ENCODE measurements at regions not wholly inside any gene's neighbourhood (a gene's known extent, or its start where the extent isn't known, plus 50 kb on each side); places are given as distances from the start of the nearest gene placed in this dataset.
"Not testable (repeated sequence)": the region's sequence is repeated elsewhere in the genome, so short reads cannot be mapped to it uniquely, and the experiment has no call there.

GRCh38 chr6:51001399-51001798 is 182.7 kb downstream of the TFAP2B start:
- no peak for DNase-seq

DNA sequence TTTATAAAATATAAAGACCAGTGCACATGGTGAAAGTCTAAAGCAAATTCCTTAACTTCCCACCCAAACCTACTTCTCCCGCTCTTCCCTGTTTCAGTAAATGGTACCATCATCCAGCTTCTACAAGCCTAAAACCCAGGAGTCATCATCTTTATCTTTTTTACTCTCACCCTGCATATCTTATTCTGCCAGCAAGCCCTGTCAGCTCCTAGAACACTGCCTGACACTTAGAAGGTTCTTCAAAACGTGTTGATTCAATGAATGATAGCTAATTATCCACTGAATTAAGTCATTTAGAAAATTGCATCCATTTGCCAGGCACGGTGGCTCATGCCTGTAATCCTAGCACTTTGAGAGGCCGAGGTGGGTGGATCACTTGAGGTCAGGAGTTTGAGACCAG is 185.7 kb downstream of the TFAP2B start:
- no peak for DNase-seq

GRCh38 chr6:51005779-51006178 is 187.1 kb downstream of the TFAP2B start:
- DNase-seq: no peak

DNA sequence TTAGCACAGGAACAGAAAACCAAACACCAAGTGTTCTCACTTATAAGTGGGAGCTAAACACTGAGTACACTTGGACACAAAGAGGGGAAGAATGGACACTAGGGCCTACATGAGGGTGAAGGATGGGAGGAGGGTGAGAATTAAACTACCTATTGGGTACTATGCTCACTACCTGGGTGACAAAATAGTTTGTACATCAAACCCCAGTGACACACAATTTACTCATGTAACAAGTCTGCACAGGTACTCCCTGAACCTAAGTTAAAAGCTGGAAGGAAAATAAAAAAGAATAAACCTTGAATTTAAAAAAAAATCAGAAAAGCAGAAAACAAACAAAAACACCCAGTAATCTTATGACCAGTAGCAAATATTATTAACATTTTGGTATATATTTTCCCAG is 188.6 kb downstream of the TFAP2B start:
- no peak for DNase-seq

GRCh38 chr6:51008693-51009092 is 190.0 kb downstream of the TFAP2B start:
- DNase-seq: not testable (repeated sequence)

- no peak for DNase-seq
Observed at GRCh38 chr6:51013376-51013775, 194.7 kb downstream of the TFAP2B start.

- DNase-seq: no peak
Observed at GRCh38 chr6:51015394-51015793, 196.7 kb downstream of the TFAP2B start.

GRCh38 chr6:51016489-51016888 is 197.8 kb downstream of the TFAP2B start:
- DNase-seq: no peak

DNA sequence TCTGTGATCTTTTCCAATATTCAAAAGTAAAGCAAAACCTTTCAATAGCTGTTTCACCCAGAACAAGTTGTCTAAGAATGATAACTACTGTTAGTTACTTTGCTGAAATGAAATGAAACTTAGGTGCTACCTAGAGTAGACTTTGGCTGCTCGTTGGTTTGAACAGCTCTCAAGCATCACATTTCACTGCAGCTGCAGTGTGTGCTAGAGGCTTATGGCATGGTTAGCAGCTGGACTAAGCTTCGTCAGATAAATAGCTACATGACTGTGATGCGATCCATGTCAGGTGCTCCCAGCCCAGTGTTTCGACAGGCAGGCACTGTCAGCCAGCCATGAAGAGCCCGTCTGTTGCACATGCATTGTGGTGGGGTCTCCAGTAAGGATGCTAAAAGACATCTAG is 201.1 kb downstream of the TFAP2B start:
- DNase-seq: no peak

DNA sequence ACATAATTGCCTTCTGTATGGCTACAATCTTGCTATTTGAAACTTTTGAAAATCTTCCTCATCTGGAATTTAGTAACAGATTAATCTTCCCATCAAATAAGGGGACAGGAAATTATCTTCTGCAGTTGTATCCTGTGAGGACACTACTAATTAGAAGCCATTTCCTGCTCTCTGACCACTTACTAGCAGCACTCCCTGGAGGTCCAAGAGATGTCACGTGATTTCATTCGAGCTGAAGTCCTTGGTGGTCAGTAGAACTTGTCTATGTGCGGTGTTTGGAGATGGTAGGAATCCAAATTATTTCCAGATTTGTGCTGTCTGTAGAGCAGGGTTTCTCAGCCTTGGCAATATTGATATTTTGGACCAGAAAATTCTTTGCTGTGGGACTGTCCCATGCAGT is 202.5 kb downstream of the TFAP2B start:
- no peak for DNase-seq

DNA sequence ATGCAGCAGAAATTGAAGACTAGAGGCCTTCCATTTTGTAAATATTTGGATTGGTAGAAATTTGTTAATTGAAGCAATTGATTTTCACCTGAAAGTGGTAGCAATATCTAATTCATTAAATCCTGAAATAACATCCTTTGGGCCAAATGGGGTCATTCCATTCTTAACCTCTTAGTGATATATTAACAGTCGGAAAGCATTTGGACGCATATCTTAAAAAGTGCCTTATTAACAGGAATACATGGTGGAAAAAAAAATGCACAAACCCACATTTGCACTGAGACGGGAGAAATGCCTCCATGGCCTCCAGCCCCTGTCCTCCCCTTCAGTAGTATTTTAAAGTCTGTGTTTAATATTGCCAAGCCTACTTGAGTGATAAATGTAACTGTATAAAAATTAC is 205.5 kb downstream of the TFAP2B start:
- DNase-seq: no peak

DNA sequence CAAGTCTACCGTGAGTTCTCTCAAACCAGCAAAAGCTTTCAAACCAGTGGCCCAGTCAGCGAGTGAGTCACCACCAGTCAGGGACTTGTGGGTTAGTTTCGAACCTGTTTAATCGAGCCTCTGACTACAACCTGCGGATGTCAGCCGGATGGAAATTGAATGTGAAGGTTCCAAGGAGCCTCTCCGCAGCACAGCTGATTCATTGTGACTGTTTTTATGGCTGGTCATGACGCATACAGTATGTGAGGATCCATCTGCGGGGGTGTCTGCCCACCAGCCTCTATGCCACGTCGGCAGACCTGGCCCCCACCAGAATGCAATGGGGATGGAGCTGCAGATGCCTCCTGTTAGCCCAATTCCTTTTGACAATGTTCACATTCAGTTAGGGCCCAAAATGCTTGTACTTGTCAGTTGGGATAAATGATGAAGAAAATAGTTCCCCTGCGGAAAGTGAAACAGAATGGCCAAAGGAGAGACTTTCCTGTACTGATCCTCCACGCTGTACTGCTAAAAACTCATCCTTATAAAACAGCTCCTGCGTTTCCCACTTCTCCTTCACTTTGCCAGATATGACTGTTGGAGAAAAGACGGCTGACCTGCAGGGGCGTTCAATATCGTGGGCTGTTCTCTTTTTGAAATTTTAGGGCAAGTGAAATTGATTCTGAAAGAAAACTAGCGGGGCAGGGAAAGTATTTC is 206.6 kb downstream of the TFAP2B start:
- DNase-seq: no peak

GRCh38 chr6:51027283-51028065 is 208.8 kb downstream of the TFAP2B start:
- no peak for DNase-seq

- no peak for DNase-seq
Observed at GRCh38 chr6:51028276-51028675, 209.6 kb downstream of the TFAP2B start.

- no peak for DNase-seq
Observed at GRCh38 chr6:51029561-51029960, 210.9 kb downstream of the TFAP2B start.

DNA sequence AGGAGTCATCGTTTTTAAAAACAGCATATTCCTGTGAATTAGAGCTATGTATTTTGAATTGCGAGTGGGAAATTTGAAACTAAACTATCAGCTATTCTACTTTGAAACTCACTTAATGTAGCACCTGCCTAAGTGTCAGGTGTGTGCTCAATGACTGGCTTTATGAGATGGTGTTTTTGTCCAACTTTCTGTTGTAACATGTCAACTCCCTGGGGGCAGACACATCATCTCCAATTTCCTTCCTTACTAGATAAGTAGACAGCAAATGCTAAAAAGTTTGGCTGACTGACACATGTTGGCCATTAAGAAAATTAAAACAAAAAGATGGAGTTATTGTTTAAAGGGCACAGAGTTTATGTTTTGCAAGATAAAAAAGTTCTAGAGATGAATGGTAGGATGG is 226.9 kb downstream of the TFAP2B start:
- no peak for DNase-seq

- no peak for DNase-seq
Observed at GRCh38 chr6:51049288-51049982, 230.8 kb downstream of the TFAP2B start.

- DNase-seq: no peak
Observed at GRCh38 chr6:51049983-51050877, 231.6 kb downstream of the TFAP2B start.

DNA sequence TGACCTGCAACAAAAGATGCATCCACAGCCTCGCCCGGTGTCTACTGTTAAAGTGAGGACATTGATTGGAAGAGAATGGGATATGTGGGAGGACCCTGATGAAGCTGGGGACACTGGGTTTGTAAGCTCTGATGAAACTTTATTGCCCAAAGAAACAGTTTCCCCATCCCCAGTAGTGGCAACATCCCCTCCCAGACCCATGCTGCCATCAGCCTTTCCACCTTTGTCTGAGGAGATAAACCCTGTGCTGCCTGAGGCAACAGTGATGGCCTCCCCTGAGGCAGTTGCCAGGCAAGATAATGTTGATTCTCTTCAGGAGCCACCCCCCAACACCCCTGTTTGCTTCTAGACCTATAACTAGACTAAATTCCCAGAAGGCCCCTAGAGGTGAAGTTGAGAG is 234.0 kb downstream of the TFAP2B start:
- DNase-seq: not testable (repeated sequence)

GRCh38 chr6:51055316-51055715 is 236.6 kb downstream of the TFAP2B start:
- DNase-seq: not testable (repeated sequence)

DNA sequence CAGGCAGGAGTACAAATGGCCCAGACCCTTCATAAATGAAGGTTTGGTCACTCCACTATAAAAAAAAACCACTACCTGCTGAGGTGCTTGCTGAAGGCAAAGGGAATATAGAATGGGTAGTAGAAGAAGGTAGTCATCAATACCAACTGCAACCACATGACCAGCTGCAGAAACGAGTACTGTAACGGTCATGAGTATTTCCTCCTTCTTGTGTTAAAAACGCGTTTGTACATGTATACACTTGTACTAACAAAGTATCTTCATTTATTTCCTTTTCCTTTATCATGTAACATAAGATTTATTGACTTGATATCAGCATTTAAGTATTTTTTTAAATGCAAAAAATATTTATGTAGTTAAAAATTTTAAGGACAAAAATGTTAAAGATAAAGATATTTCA is 238.6 kb downstream of the TFAP2B start:
- no peak for DNase-seq

DNA sequence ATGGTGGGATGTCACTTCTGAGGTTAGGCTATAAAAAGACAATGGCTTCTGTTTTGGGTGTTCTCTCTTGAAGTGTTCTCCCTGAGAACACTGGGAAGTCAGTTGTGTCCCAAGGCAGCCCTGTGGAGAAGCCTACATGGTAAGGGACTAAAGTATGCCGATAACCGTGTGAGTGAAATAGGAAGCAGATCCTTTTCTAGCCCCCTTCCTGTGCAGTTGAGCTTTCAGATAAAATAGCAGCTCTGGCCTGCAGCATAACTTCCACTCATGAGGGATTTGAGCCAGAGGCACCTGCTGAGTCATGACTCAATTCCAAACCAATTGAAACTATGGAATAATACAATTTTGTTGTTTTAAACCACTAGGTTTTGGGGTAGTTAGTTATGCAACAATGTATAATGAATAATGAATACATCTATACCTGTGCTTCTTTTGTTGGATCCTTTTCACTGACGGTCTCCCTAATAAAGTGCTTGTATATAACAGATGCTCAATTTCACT is 241.6 kb downstream of the TFAP2B start:
- DNase-seq: no peak
